Neural cell (in vitro differentiated cells): ENCODE measurements at regions not wholly inside any gene's neighbourhood (a gene's known extent, or its start where the extent isn't known, plus 50 kb on each side); places are given as distances from the start of the nearest gene placed in this dataset.

ENCODE experiments used
- EP300 ChIP-seq: fragments of 450-650 bp; conservative IDR thresholded peaks from 2 replicates; pipeline ENCODE4 v1.6.1; 2014; ENCODE audit warnings: antibody characterized with exemption, mild to moderate bottlenecking, moderate library complexity; ENCODE audit not compliant: poor library complexity, severe bottlenecking
- RAD21 ChIP-seq: fragments of 450-650 bp; conservative IDR thresholded peaks from 2 replicates; pipeline ENCODE4 v1.6.1; 2014; ENCODE audit warnings: antibody characterized with exemption, mild to moderate bottlenecking, moderate library complexity
- TAF1 ChIP-seq: IDR thresholded peaks from 2 replicates; pipeline ENCODE4 v1.6.1; 2012; ENCODE audit warnings: low read depth
- TF ChIP-seq, protein P1 (sequence below): fragments of 450-650 bp; IDR thresholded peaks from 2 replicates; pipeline ENCODE4 v1.5.1; 2014; ENCODE audit warnings: antibody characterized with exemption, mild to moderate bottlenecking, moderate library complexity; ENCODE audit not compliant: poor library complexity, severe bottlenecking

GRCh38 chr2:82636402-82637020, 1822.6 kb downstream of the SUCLG1 start:
- TF ChIP-seq RAD21 (no peak), EP300 (no peak), TAF1 (no peak)
- TF ChIP-seq, protein P1, sequence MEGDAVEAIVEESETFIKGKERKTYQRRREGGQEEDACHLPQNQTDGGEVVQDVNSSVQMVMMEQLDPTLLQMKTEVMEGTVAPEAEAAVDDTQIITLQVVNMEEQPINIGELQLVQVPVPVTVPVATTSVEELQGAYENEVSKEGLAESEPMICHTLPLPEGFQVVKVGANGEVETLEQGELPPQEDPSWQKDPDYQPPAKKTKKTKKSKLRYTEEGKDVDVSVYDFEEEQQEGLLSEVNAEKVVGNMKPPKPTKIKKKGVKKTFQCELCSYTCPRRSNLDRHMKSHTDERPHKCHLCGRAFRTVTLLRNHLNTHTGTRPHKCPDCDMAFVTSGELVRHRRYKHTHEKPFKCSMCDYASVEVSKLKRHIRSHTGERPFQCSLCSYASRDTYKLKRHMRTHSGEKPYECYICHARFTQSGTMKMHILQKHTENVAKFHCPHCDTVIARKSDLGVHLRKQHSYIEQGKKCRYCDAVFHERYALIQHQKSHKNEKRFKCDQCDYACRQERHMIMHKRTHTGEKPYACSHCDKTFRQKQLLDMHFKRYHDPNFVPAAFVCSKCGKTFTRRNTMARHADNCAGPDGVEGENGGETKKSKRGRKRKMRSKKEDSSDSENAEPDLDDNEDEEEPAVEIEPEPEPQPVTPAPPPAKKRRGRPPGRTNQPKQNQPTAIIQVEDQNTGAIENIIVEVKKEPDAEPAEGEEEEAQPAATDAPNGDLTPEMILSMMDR: no peak
